Choroid plexus epithelial cell (primary cell): ENCODE measurements at regions not wholly inside any gene's neighbourhood (a gene's known extent, or its start where the extent isn't known, plus 50 kb on each side); places are given as distances from the start of the nearest gene placed in this dataset.
A peak's percentile ranks its signal among the peaks of the same experiment; 100 is the strongest.

ENCODE experiments used
- DNase-seq: peaks from one replicate; pipeline ENCODE4 v3.0.0-alpha.2; 2010; ENCODE audit warnings: low read depth
- H3K4me3 ChIP-seq: 2 replicates; pipeline ENCODE4 v1.5.1; 2011; ENCODE audit warnings: low read depth, mild to moderate bottlenecking, control low read depth, low read length, moderate library complexity
- CTCF ChIP-seq: conservative IDR thresholded peaks from 2 replicates; pipeline ENCODE4 v1.5.1; 2011; ENCODE audit warnings: low read depth, mild to moderate bottlenecking, control low read depth, inconsistent platforms, low read length, moderate library complexity

- no peak for TF ChIP-seq CTCF
- no peak overlapping the region for H3K4me3 ChIP-seq
- no peak for DNase-seq
Measured at GRCh38 chr2:57740891-57741290, 305.7 kb upstream of the VRK2 start.

GRCh38 chr2:57753636-57754035, 293.0 kb upstream of the VRK2 start:
- no peak for DNase-seq
- TF ChIP-seq CTCF, result no peak
- no peak overlapping the region for H3K4me3 ChIP-seq

- no peak for DNase-seq
- no peak overlapping the region for H3K4me3 ChIP-seq
- TF ChIP-seq CTCF, result no peak
Measured at GRCh38 chr2:57758686-57759085, 287.9 kb upstream of the VRK2 start.

- TF ChIP-seq CTCF, result no peak
- no peak for DNase-seq
- H3K4me3 ChIP-seq, result no peak overlapping the region
Measured at GRCh38 chr2:57759131-57759530, 287.5 kb upstream of the VRK2 start.

GRCh38 chr2:57759822-57760300, 286.7 kb upstream of the VRK2 start:
- TF ChIP-seq CTCF, result peak; percentile 97
- peak; percentile 83 for DNase-seq
- peak overlapping the region; percentile 53 for H3K4me3 ChIP-seq

GRCh38 chr2:57760381-57760801, 286.2 kb upstream of the VRK2 start:
- no peak for TF ChIP-seq CTCF
- H3K4me3 ChIP-seq, result no peak overlapping the region
- DNase-seq, result no peak

- no peak overlapping the region for H3K4me3 ChIP-seq
- TF ChIP-seq CTCF, result no peak
- no peak for DNase-seq
Measured at GRCh38 chr2:57776916-57777315, 269.7 kb upstream of the VRK2 start.
